Spleen (tissue), 7 donors: ENCODE measurements at regions not wholly inside any gene's neighbourhood (a gene's known extent, or its start where the extent isn't known, plus 50 kb on each side); places are given as distances from the start of the nearest gene placed in this dataset.

ENCODE experiments used
- POLR2AphosphoS5 ChIP-seq, 3 donors: sonication (generic); formaldehyde crosslinking; IDR thresholded peaks; one replicate each; pipeline ENCODE4 v1.5.1; 2017; ENCODE audit warnings: antibody characterized with exemption in 3 of 3
- TF ChIP-seq, protein P1 (sequence below), 11 experiments: fragments of 200-600 bp in 7 of 11; fragments of 450-650 bp in 4 of 11; sonication (generic) in 4 of 11; IDR thresholded peaks in 8 of 11; conservative IDR thresholded peaks in 3 of 11; 1 replicate in 7 of 11; 2 replicates in 4 of 11; pipeline versions ENCODE4 v1.4.0 to v1.8.0; 2016 to 2021; ENCODE audit warnings: antibody characterized with exemption in 11 of 11, inconsistent platforms in 4 of 11, mild to moderate bottlenecking in 1 of 11
- donor health status: DM: no; HTN: no; CAD: no; lungs with moderate emphysema.
- donor health status: DM: no; HTN: no; CAD: no.
- donor health status: DM: no; HTN: no; CAD: no.

DNA sequence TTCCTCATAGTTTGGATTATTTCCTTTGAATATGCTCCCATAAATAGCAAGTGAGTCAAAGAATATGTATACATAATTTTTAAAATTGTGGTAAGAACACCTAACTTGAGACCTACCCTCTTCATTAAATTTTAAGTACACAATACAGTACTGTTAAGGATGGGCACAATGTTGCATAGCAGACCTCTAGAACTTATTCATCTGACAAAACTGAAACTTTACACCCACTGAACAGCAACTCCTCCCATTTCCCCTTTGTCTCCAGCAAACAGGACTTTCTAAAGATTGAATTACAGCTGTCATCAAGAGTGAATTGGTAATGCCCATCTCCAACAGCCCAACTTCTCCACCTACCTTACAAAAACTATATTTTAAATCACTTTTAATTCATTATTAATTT is 388.9 kb downstream of the HTR1A start:
- TF ChIP-seq, protein P1, sequence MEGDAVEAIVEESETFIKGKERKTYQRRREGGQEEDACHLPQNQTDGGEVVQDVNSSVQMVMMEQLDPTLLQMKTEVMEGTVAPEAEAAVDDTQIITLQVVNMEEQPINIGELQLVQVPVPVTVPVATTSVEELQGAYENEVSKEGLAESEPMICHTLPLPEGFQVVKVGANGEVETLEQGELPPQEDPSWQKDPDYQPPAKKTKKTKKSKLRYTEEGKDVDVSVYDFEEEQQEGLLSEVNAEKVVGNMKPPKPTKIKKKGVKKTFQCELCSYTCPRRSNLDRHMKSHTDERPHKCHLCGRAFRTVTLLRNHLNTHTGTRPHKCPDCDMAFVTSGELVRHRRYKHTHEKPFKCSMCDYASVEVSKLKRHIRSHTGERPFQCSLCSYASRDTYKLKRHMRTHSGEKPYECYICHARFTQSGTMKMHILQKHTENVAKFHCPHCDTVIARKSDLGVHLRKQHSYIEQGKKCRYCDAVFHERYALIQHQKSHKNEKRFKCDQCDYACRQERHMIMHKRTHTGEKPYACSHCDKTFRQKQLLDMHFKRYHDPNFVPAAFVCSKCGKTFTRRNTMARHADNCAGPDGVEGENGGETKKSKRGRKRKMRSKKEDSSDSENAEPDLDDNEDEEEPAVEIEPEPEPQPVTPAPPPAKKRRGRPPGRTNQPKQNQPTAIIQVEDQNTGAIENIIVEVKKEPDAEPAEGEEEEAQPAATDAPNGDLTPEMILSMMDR (IDR thresholded peaks at IDR 0.05 in 8 of 11, conservative IDR thresholded peaks at IDR 0.05 in 3 of 11), result no peak
- TF ChIP-seq POLR2AphosphoS5 (IDR thresholded peaks at IDR 0.05), result no peak
